ENCODE measurements at regions not wholly inside any gene's neighbourhood (a gene's known extent, or its start where the extent isn't known, plus 50 kb on each side); places are given as distances from the start of the nearest gene placed in this dataset.

- H3K27me3 ChIP-seq = no peaks in the 10 kb centered on the region
- no peaks in the 10 kb centered on the region for H3K36me3 ChIP-seq
- DNase-seq (ENCODE audit: low read depth in 1 of 2, low spot score in 1 of 2) = peak in 1 of 2 donors; percentile 26
- no peaks in the 10 kb centered on the region for H3K4me1 ChIP-seq (ENCODE audit: low read depth)
- no peaks in the 10 kb centered on the region for H3K9me3 ChIP-seq (ENCODE audit: low read depth)
- H3K4me3 ChIP-seq = no peak overlapping the region
- no peak for TF ChIP-seq CTCF (IDR thresholded peaks at IDR 0.05; ENCODE audit: low read depth, low read length)
- H3K27ac ChIP-seq = no peak overlapping the region
Measured at GRCh38 chr5:74017786-74018211, 391.8 kb downstream of the ARHGEF28 start.

GRCh38 chr5:74017112-74017511 lies 391.1 kb downstream of the ARHGEF28 start:
- Histone ChIP-seq H3K27ac (no peak overlapping the region), H3K27me3 (no peaks in the 10 kb centered on the region), H3K4me3 (no peak overlapping the region), H3K36me3 (no peaks in the 10 kb centered on the region), H3K4me1 (ENCODE audit: low read depth) (no peaks in the 10 kb centered on the region), H3K9me3 (ENCODE audit: low read depth) (no peaks in the 10 kb centered on the region)
- peak in 1 of 2 donors; percentile 10 for DNase-seq (ENCODE audit: low read depth in 1 of 2, low spot score in 1 of 2)
- no peak for TF ChIP-seq CTCF (IDR thresholded peaks at IDR 0.05; ENCODE audit: low read depth, low read length)

- TF ChIP-seq CTCF (IDR thresholded peaks at IDR 0.05; ENCODE audit: low read depth, low read length) = peak; percentile 12
- Histone ChIP-seq H3K36me3 (no peaks in the 10 kb centered on the region), H3K27me3 (no peaks in the 10 kb centered on the region), H3K27ac (no peak overlapping the region), H3K9me3 (ENCODE audit: low read depth) (no peaks in the 10 kb centered on the region), H3K4me3 (no peak overlapping the region), H3K4me1 (ENCODE audit: low read depth) (no peaks in the 10 kb centered on the region)
- DNase-seq (ENCODE audit: low read depth in 1 of 2, low spot score in 1 of 2) = no peak
Measured at GRCh38 chr5:74016373-74016772, 390.4 kb downstream of the ARHGEF28 start.

- TF ChIP-seq CTCF (IDR thresholded peaks at IDR 0.05; ENCODE audit: low read depth, low read length) = no peak
- Histone ChIP-seq H3K4me3 (no peak overlapping the region), H3K4me1 (ENCODE audit: low read depth) (no peaks in the 10 kb centered on the region), H3K9me3 (ENCODE audit: low read depth) (no peaks in the 10 kb centered on the region), H3K27ac (no peak overlapping the region), H3K27me3 (no peaks in the 10 kb centered on the region), H3K36me3 (no peaks in the 10 kb centered on the region)
- DNase-seq (ENCODE audit: low read depth in 1 of 2, low spot score in 1 of 2) = peak in 1 of 2 donors; percentile 55
Measured at GRCh38 chr5:74015716-74016115, 389.7 kb downstream of the ARHGEF28 start.

- H3K27ac ChIP-seq = no peak overlapping the region
- no peaks in the 10 kb centered on the region for H3K36me3 ChIP-seq
- no peak for TF ChIP-seq CTCF (IDR thresholded peaks at IDR 0.05; ENCODE audit: low read depth, low read length)
- H3K4me1 ChIP-seq (ENCODE audit: low read depth) = no peaks in the 10 kb centered on the region
- H3K9me3 ChIP-seq (ENCODE audit: low read depth) = no peaks in the 10 kb centered on the region
- H3K4me3 ChIP-seq = no peak overlapping the region
- no peaks in the 10 kb centered on the region for H3K27me3 ChIP-seq
- no peak for DNase-seq (ENCODE audit: low read depth in 1 of 2, low spot score in 1 of 2)
Measured at GRCh38 chr5:74013222-74013621, 387.2 kb downstream of the ARHGEF28 start.

GRCh38 chr5:74009502-74009901 lies 383.5 kb downstream of the ARHGEF28 start:
- Histone ChIP-seq H3K9me3 (ENCODE audit: low read depth) (no peaks in the 10 kb centered on the region), H3K4me3 (no peak overlapping the region), H3K4me1 (ENCODE audit: low read depth) (no peaks in the 10 kb centered on the region), H3K27me3 (no peaks in the 10 kb centered on the region), H3K27ac (no peak overlapping the region), H3K36me3 (no peaks in the 10 kb centered on the region)
- peak in 1 of 2 donors; percentile 15 for DNase-seq (ENCODE audit: low read depth in 1 of 2, low spot score in 1 of 2)
- no peak for TF ChIP-seq CTCF (IDR thresholded peaks at IDR 0.05; ENCODE audit: low read depth, low read length)

Data from cardiac muscle cell (in vitro differentiated cells and primary cell).